Gastrocnemius medialis (tissue), 4 donors: ENCODE measurements at regions not wholly inside any gene's neighbourhood (a gene's known extent, or its start where the extent isn't known, plus 50 kb on each side); places are given as distances from the start of the nearest gene placed in this dataset.
"Not testable (repeated sequence)": the region's sequence is repeated elsewhere in the genome, so short reads cannot be mapped to it uniquely, and the experiment has no call there.

Experiments
- ATAC-seq, 2 donors: fragments of 150-250 bp; one replicate each; pipeline ENCODE4 v1.9.1; 2016
- DNase-seq, 2 donors: peaks; one replicate each; pipeline ENCODE4 v3.0.0-alpha.2; 2019
- H3K27ac ChIP-seq, 4 donors: fragments of 200-600 bp; sonication (generic); 1 replicate in 1 of 4; 2 replicates in 3 of 4; pipeline ENCODE4 v1.5.1; 2016 to 2018; ENCODE audit warnings: mild to moderate bottlenecking in 2 of 4, moderate library complexity in 1 of 4
- H3K27me3 ChIP-seq, 3 donors: fragments of 200-600 bp; sonication (generic) in 2 of 3; 1 replicate in 1 of 3; 2 replicates in 2 of 3; pipeline versions ENCODE4 v1.5.1 to v1.6.0; 2016 to 2019; ENCODE audit warnings: mild to moderate bottlenecking in 1 of 3, moderate library complexity in 1 of 3
- H3K36me3 ChIP-seq, 2 donors: fragments of 200-600 bp; sonication (generic) in 1 of 2; one replicate each; pipeline ENCODE4 v1.5.1; 2017 to 2018
- H3K4me1 ChIP-seq, 2 donors: fragments of 200-600 bp; sonication (generic) in 1 of 2; one replicate each; pipeline ENCODE4 v1.5.1; 2016 to 2017; ENCODE audit warnings: mild to moderate bottlenecking in 2 of 2
- H3K4me3 ChIP-seq, 4 donors: fragments of 200-600 bp; sonication (generic) in 3 of 4; 1 replicate in 1 of 4; 2 replicates in 3 of 4; pipeline ENCODE4 v1.5.1; 2016 to 2019; ENCODE audit warnings: mild to moderate bottlenecking in 2 of 4
- H3K9me3 ChIP-seq, 3 donors: fragments of 200-600 bp; sonication (generic) in 2 of 3; 1 replicate in 1 of 3; 2 replicates in 2 of 3; pipeline ENCODE4 v1.5.1; 2016 to 2019
- POLR2A ChIP-seq, 2 donors: fragments of 450-650 bp; IDR thresholded peaks; one replicate each; pipeline ENCODE4 v1.6.1; 2017; ENCODE audit warnings: antibody characterized with exemption in 2 of 2, mild to moderate bottlenecking in 2 of 2, moderate library complexity in 2 of 2
- in situ Hi-C, 4 donors: fragments of 200-750 bp; cut with MboI; loops; one replicate each; pipeline versions ENCODE4 v1.15.0 to v1.8.0; 2017; ENCODE audit warnings: low sequenced_read_pairs in 4 of 4
- intact Hi-C: fragments of 100-400 bp; cut with DNase I; formaldehyde crosslinking; loops from one replicate; pipeline ENCODE4 v1.15.1; 2023; ENCODE audit warnings: low total_unique reads
- TF ChIP-seq, protein P1 (sequence below), 5 experiments: fragments of 450-650 bp in 3 of 5; fragments of 200-600 bp in 2 of 5; sonication (generic) in 2 of 5; IDR thresholded peaks in 4 of 5; conservative IDR thresholded peaks in 1 of 5; 1 replicate in 4 of 5; 2 replicates in 1 of 5; pipeline ENCODE4 v1.5.1; 2016 to 2019; ENCODE audit warnings: antibody characterized with exemption in 5 of 5, mild to moderate bottlenecking in 3 of 5, moderate library complexity in 3 of 5

DNA sequence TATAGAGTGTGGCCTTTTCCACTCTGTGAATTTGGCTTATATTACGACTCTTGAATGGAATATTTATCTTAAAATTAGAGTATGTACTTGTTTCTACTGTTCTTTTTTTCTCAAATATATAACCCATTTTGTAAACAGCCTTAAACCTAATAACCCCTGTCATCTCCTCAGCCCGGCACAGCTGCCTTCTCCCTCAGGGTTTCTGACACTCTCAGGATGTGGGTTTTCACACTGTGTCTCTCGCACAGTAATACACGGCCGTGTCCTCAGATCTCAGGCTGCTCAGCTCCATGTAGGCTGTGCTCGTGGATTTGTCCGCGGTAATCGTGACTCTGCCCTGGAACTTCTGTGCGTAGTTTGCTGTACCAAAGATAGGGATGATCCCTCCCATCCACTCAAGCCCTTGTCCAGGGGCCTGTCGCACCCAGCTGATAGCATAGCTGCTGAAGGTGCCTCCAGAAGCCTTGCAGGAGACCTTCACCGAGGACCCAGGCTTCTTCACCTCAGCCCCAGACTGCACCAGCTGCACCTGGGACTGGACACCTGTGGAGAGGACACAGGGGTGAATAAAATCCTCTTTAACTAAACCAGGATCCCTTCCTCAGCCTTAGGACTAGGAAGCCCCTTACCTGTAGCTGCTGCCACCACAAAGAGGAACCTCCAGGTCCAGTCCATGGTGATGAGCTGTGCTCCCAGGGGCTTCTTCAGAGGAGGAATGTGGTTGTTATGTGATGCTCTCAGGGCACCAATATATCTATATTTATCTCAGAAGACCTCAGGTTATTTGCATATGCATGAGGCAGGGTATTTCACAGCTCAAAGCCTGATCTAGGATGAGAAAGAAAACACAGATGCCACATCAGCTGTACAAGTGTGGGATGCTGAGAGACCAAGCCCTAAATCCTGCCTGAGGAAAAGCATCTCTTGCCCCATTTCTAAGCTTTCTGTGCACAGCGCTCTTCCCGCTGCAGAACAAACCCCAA lies 1188.4 kb downstream of the TMEM121 start:
- in situ Hi-C loops, result loop anchor here in 1 of 4 donors (10.0 kb wide), 1 partner anchor 50 kb away; no protein-coding TSS in a partner anchor
- H3K9me3 ChIP-seq, H3K4me3 ChIP-seq, DNase-seq, H3K4me1 ChIP-seq, H3K27ac ChIP-seq, H3K27me3 ChIP-seq, ATAC-seq, intact Hi-C loops, H3K36me3 ChIP-seq: not testable (repeated sequence)

DNA sequence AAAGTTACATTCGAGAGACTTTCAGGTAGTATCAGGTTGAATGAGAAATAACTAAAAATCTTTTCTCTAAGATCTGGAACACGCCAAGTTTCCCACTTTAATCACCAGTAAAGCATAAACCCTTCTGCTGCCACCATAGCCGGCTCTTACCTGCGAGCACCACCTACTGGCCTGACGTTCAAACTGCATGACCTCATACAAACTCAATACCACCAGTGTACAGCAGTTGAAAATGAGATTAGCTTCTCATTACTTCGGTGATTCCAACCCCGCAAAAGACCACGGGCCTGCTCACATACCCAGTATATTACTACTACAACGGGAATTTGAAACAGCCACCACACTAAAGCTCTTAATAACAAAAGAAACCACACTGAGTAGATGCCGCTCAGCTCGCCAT lies 1191.2 kb downstream of the TMEM121 start:
- H3K4me3 ChIP-seq, ATAC-seq, DNase-seq, H3K27me3 ChIP-seq, intact Hi-C loops, H3K9me3 ChIP-seq, H3K4me1 ChIP-seq, H3K36me3 ChIP-seq, H3K27ac ChIP-seq: not testable (repeated sequence)
- in situ Hi-C loops, result loop anchor here in 1 of 4 donors (10.0 kb wide), 1 partner anchor 47 kb away; no protein-coding TSS in a partner anchor

DNA sequence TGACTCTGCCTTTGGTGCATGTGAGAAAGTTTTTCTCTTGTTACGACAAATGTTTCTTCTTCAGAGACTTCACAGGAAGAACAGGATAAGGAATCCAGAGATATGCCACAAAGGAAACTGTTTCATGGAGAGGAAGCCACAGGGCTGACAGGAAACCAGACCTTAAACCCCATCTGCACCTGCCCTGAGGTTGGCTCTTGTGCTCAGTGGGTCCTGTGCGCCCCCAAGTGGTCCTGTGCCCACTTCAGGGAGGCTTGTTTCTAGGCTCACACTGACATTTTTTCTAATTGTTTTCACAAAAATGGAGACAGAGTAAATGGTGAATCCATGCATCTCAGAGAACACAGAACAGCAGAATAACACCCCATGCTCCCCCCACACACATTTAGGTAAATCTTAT lies 1193.5 kb downstream of the TMEM121 start:
- H3K36me3 ChIP-seq, intact Hi-C loops, H3K27me3 ChIP-seq, DNase-seq, H3K4me3 ChIP-seq, H3K27ac ChIP-seq, H3K4me1 ChIP-seq, ATAC-seq, H3K9me3 ChIP-seq: not testable (repeated sequence)
- in situ Hi-C loops, result loop anchor here in 1 of 4 donors (10.0 kb wide), 1 partner anchor 45 kb away; no protein-coding TSS in a partner anchor

DNA sequence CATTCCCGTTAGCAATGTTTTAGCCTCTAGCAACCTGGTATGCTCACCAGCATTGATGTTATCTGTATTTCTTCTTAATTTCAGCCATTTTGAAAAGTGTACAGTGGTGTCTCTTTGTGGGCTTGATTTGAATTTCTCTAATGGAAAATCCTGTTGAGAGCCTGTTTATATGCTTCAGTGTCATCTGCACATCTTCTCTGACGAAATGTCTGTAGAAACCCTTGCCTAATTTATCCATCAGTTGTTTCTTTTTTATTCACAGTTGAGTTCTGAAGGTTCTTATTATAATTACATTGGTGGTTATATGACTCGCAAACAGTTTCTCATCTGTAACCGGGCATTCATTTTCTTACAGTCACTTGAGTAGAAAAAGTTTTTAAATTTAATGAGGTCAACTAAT lies 1195.5 kb downstream of the TMEM121 start:
- H3K36me3 ChIP-seq, ATAC-seq, H3K27me3 ChIP-seq, in situ Hi-C loops, DNase-seq, intact Hi-C loops, H3K4me1 ChIP-seq, H3K27ac ChIP-seq, H3K4me3 ChIP-seq, H3K9me3 ChIP-seq: not testable (repeated sequence)

DNA sequence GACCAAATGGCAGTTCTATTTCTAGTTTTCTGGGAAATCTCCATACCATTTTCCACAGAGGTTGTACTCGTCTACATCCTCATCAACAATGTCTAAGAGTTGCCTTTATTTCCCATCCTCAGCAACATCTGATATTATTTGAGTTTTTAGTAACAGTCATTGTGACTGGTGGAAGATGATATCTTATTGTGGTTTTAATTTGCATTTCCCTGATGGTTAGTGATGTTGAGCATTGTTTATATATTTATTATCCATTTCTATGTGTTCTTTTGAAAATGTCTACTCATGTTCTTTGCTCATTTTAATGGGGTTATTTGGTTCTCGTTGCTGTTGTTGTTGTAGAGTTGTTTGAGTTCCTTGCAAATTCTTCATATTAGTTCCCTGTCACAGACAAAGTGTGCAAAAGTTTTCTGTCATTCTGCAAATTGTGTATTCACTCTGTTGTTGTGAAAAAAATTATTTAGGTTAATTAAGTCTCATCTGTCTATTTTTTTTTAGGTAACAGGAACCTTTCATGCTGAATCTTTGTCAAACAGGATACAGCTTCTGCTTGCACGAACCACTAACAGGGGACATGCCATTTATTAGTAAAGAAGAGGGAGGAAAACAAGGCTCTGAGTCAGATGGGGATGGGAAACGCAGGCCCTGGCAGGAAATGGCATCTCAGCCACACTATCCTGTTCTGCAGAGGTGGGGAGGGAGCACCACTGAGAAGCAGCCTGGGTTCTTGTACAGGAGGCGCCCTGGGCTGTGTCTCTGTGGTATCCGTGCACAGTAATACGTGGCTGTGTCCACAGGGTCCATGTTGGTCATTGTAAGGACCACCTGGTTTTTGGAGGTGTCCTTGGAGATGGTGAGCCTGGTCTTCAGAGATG lies 1196.7 kb downstream of the TMEM121 start:
- H3K27me3 ChIP-seq, ATAC-seq, intact Hi-C loops, DNase-seq, H3K36me3 ChIP-seq, H3K4me3 ChIP-seq, H3K27ac ChIP-seq, H3K4me1 ChIP-seq, in situ Hi-C loops, H3K9me3 ChIP-seq: not testable (repeated sequence)

DNA sequence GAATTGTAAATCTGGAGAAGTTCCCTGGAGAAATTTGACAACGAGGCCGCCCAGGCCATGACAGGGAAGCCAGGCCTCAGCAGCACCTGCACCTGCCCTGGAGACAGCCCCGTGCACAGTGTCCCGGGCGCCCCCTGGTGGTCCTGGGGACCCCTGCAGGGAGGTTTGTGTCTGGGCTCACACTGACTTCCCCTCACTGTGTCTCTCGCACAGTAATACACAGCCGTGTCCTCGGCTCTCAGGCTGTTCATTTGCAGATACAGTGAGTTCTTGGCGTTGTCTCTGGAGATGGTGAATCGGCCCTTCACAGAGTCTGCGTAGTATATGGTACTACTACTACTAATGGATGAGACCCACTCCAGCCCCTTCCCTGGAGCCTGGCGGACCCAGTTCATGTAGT lies 1201.6 kb downstream of the TMEM121 start:
- in situ Hi-C loops, H3K27ac ChIP-seq, H3K36me3 ChIP-seq, H3K4me1 ChIP-seq, DNase-seq, H3K9me3 ChIP-seq, H3K27me3 ChIP-seq, intact Hi-C loops, H3K4me3 ChIP-seq, ATAC-seq: not testable (repeated sequence)

DNA sequence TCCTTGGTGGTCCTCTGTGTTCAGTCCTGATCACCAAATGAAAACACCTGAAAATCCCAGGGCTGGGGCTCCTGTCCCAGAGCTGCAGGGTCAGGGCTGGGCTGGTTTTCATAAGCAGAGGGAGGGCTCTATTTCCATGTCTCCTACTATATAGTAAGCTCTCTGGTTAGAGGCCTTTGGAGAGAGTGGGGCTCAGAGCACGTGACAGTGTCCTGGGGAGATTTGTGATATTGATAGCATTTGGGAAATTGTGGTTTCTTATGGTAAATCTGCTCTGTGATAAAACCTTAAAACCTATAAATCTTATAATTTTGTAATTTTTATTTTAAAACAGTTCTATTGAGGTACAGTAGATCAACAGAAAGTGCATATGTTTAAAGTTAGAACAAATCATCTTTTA lies 1202.2 kb downstream of the TMEM121 start:
- Histone ChIP-seq H3K27ac (no peak overlapping the region), H3K4me3 (no peak overlapping the region), H3K9me3 (no peaks in the 10 kb centered on the region), H3K36me3 (no peaks in the 10 kb centered on the region), H3K4me1 (no peaks in the 10 kb centered on the region), H3K27me3 (no peaks in the 10 kb centered on the region)
- ATAC-seq (no peak), DNase-seq (no peak)
- TF ChIP-seq, protein P1, sequence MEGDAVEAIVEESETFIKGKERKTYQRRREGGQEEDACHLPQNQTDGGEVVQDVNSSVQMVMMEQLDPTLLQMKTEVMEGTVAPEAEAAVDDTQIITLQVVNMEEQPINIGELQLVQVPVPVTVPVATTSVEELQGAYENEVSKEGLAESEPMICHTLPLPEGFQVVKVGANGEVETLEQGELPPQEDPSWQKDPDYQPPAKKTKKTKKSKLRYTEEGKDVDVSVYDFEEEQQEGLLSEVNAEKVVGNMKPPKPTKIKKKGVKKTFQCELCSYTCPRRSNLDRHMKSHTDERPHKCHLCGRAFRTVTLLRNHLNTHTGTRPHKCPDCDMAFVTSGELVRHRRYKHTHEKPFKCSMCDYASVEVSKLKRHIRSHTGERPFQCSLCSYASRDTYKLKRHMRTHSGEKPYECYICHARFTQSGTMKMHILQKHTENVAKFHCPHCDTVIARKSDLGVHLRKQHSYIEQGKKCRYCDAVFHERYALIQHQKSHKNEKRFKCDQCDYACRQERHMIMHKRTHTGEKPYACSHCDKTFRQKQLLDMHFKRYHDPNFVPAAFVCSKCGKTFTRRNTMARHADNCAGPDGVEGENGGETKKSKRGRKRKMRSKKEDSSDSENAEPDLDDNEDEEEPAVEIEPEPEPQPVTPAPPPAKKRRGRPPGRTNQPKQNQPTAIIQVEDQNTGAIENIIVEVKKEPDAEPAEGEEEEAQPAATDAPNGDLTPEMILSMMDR (IDR thresholded peaks at IDR 0.05 in 4 of 5, conservative IDR thresholded peaks at IDR 0.05 in 1 of 5), result no peak
- TF ChIP-seq POLR2A (IDR thresholded peaks at IDR 0.05), result no peak
- intact Hi-C loops, result no loop called here
- in situ Hi-C loops, result no loop called here
